GM12891 (cell line): ENCODE measurements at regions not wholly inside any gene's neighbourhood (a gene's known extent, or its start where the extent isn't known, plus 50 kb on each side); places are given as distances from the start of the nearest gene placed in this dataset.

Source experiments
- PAX5 ChIP-seq: IDR thresholded peaks from 2 replicates; pipeline ENCODE4 v1.6.1; 2011; ENCODE audit warnings: low read length, moderate library complexity, mild to moderate bottlenecking; ENCODE audit not compliant: insufficient read depth, severe bottlenecking
- POLR2A ChIP-seq: IDR thresholded peaks from 2 replicates; pipeline ENCODE4 v1.6.1; 2011; ENCODE audit warnings: low read depth, low read length, control low read depth
- POLR2AphosphoS5 ChIP-seq: IDR thresholded peaks from 2 replicates; pipeline ENCODE4 v1.6.1; 2011; ENCODE audit warnings: low read depth, low read length, control low read depth
- SPI1 ChIP-seq: IDR thresholded peaks from 2 replicates; pipeline ENCODE4 v1.6.1; 2011; ENCODE audit warnings: low read depth, low read length, control low read depth
- TAF1 ChIP-seq: IDR thresholded peaks from 2 replicates; pipeline ENCODE4 v1.6.1; 2011; ENCODE audit warnings: low read depth, low read length, control low read depth

GRCh38 chr10:124161601-124162000 lies 68.2 kb upstream of the CHST15 start:
- TF ChIP-seq POLR2A (no peak), TAF1 (no peak), POLR2AphosphoS5 (no peak), PAX5 (no peak), SPI1 (no peak)
